H9 (cell line): ENCODE measurements at regions not wholly inside any gene's neighbourhood (a gene's known extent, or its start where the extent isn't known, plus 50 kb on each side); places are given as distances from the start of the nearest gene placed in this dataset.

Experiments used
- DNase-seq: peaks from one replicate; pipeline ENCODE4 v3.0.0-alpha.2; 2017
- H2AFZ ChIP-seq: one replicate; pipeline ENCODE4 v1.6.1; 2013; ENCODE audit warnings: mild to moderate bottlenecking, low read length, control low read depth, moderate library complexity
- H2AK5ac ChIP-seq: 2 replicates; pipeline ENCODE4 v1.6.1; 2013; ENCODE audit warnings: low read length, control low read depth, mixed read lengths; ENCODE audit not compliant: insufficient read length
- H2BK120ac ChIP-seq: one replicate; pipeline ENCODE4 v1.6.1; 2013; ENCODE audit warnings: low read depth, mild to moderate bottlenecking, low read length, control low read depth, inconsistent platforms; ENCODE audit not compliant: poor library complexity, severe bottlenecking
- H2BK12ac ChIP-seq: 2 replicates; pipeline ENCODE4 v1.6.1; 2013; ENCODE audit warnings: low read length, control low read depth, mixed read lengths, low read depth; ENCODE audit not compliant: insufficient read length
- H2BK15ac ChIP-seq: 2 replicates; pipeline ENCODE4 v1.6.1; 2013; ENCODE audit warnings: low read depth, low read length, control low read depth
- H2BK20ac ChIP-seq: one replicate; pipeline ENCODE4 v1.6.1; 2013; ENCODE audit warnings: low read depth, mild to moderate bottlenecking, low read length, control low read depth, inconsistent platforms; ENCODE audit not compliant: poor library complexity, severe bottlenecking
- H2BK5ac ChIP-seq: 2 replicates; pipeline ENCODE4 v1.6.1; 2013; ENCODE audit warnings: low read length, control low read depth, mixed read lengths; ENCODE audit not compliant: insufficient read length
- H3K14ac ChIP-seq: 2 replicates; pipeline ENCODE4 v1.6.1; 2013; ENCODE audit warnings: low read length, control low read depth; ENCODE audit not compliant: insufficient read depth
- H3K18ac ChIP-seq: 2 replicates; pipeline ENCODE4 v1.6.1; 2013; ENCODE audit warnings: low read depth, mild to moderate bottlenecking, mixed read lengths, low read length, control low read depth; ENCODE audit not compliant: insufficient read length
- H3K23ac ChIP-seq: 2 replicates; pipeline ENCODE4 v1.6.1; 2013; ENCODE audit warnings: low read length, control low read depth, mixed read lengths, low read depth; ENCODE audit not compliant: insufficient read length
- H3K23me2 ChIP-seq: 2 replicates; pipeline ENCODE4 v1.6.1; 2013; ENCODE audit warnings: low read depth, mild to moderate bottlenecking, mixed read lengths, low read length, control low read depth; ENCODE audit not compliant: insufficient read length, poor library complexity, severe bottlenecking
- H3K27ac ChIP-seq: 2 replicates; pipeline ENCODE4 v1.5.1; 2013; ENCODE audit warnings: low read length, control low read depth, mixed read lengths, low read depth; ENCODE audit not compliant: insufficient read length
- H3K27me3 ChIP-seq: 2 replicates; pipeline ENCODE4 v1.6.1; 2013; ENCODE audit warnings: low read length, control low read depth, inconsistent platforms; ENCODE audit not compliant: insufficient read depth
- H3K4ac ChIP-seq: 2 replicates; pipeline ENCODE4 v1.6.1; 2013; ENCODE audit warnings: low read depth, mild to moderate bottlenecking, control low read depth, inconsistent platforms, low read length, moderate library complexity
- H3K4me1 ChIP-seq: 2 replicates; pipeline ENCODE4 v1.6.1; 2013; ENCODE audit warnings: low read length, control low read depth, inconsistent platforms; ENCODE audit not compliant: insufficient read depth
- H3K4me2 ChIP-seq: 2 replicates; pipeline ENCODE4 v1.6.1; 2013; ENCODE audit warnings: low read length, control low read depth, mixed read lengths; ENCODE audit not compliant: insufficient read length, insufficient read depth
- H3K56ac ChIP-seq: 2 replicates; pipeline ENCODE4 v1.6.1; 2013; ENCODE audit warnings: low read depth, mild to moderate bottlenecking, mixed read lengths, low read length, control low read depth; ENCODE audit not compliant: insufficient read length
- H3K79me1 ChIP-seq: 2 replicates; pipeline ENCODE4 v1.6.1; 2013; ENCODE audit warnings: low read depth, mild to moderate bottlenecking, moderate library complexity, low read length, control low read depth, inconsistent platforms; ENCODE audit not compliant: insufficient read depth, poor library complexity, severe bottlenecking
- H3K79me2 ChIP-seq: 2 replicates; pipeline ENCODE4 v1.6.1; 2013; ENCODE audit warnings: low read length, control low read depth, inconsistent platforms; ENCODE audit not compliant: insufficient read depth
- H3K9ac ChIP-seq: 2 replicates; pipeline ENCODE4 v1.6.1; 2013; ENCODE audit warnings: low read length, control low read depth, mixed read lengths; ENCODE audit not compliant: insufficient read length; ENCODE audit errors: extremely low read depth
- H3K9me3 ChIP-seq: one replicate; pipeline ENCODE4 v1.6.1; 2013; ENCODE audit warnings: low read depth, low read length, inconsistent platforms; ENCODE audit not compliant: control insufficient read depth
- H3T11ph ChIP-seq: one replicate; pipeline ENCODE4 v1.6.1; 2013; ENCODE audit warnings: mild to moderate bottlenecking, low read length, control low read depth, inconsistent platforms
- H4K20me1 ChIP-seq: one replicate; pipeline ENCODE4 v1.6.1; 2013; ENCODE audit not compliant: control insufficient read depth, insufficient read length, insufficient read depth
- H4K5ac ChIP-seq: 2 replicates; pipeline ENCODE4 v1.6.1; 2013; ENCODE audit warnings: low read depth, mild to moderate bottlenecking, mixed read lengths, low read length, control low read depth; ENCODE audit not compliant: insufficient read length
- H4K8ac ChIP-seq: replicated peaks from 2 replicates; pipeline ENCODE4 v1.6.1; 2013; ENCODE audit warnings: low read length, control low read depth, mixed read lengths, low read depth; ENCODE audit not compliant: insufficient read length
- H4K91ac ChIP-seq: 2 replicates; pipeline ENCODE4 v1.6.1; 2013; ENCODE audit warnings: low read depth, mild to moderate bottlenecking, moderate library complexity, mixed read lengths, low read length, control low read depth; ENCODE audit not compliant: insufficient read length
- H3K27ac Mint-ChIP-seq, 3 experiments: 2 replicates in 2 of 3; 3 replicates in 1 of 3; pipeline ENCODE4 v1.8.0; 2020 to 2021; ENCODE audit warnings: mixed read lengths in 3 of 3, mild to moderate bottlenecking in 1 of 3, moderate library complexity in 1 of 3
- H3K27me3 Mint-ChIP-seq: 2 replicates; pipeline ENCODE4 v1.8.0; 2021; ENCODE audit warnings: low read depth, mild to moderate bottlenecking, moderate library complexity, mixed read lengths
- H3K36me3 Mint-ChIP-seq, 3 experiments: 2 replicates in 2 of 3; 3 replicates in 1 of 3; pipeline ENCODE4 v1.8.0; 2020 to 2021; ENCODE audit warnings: low read depth in 3 of 3, mixed read lengths in 3 of 3; ENCODE audit not compliant: insufficient read depth in 1 of 3
- H3K4me1 Mint-ChIP-seq, 2 experiments: 2 replicates each; pipeline ENCODE4 v1.8.0; 2020; ENCODE audit warnings: mixed read lengths in 2 of 2
- H3K4me3 Mint-ChIP-seq, 2 experiments: 2 replicates in 1 of 2; 3 replicates in 1 of 2; pipeline ENCODE4 v1.8.0; 2020 to 2021; ENCODE audit warnings: mild to moderate bottlenecking in 2 of 2, mixed read lengths in 2 of 2, moderate library complexity in 1 of 2
- H3K9me3 Mint-ChIP-seq, 2 experiments: 2 replicates in 1 of 2; 3 replicates in 1 of 2; pipeline ENCODE4 v1.8.0; 2020; ENCODE audit warnings: mild to moderate bottlenecking in 2 of 2, mixed read lengths in 2 of 2, moderate library complexity in 1 of 2
- CTCF ChIP-seq: fragments of 200-600 bp; sonication (generic); conservative IDR thresholded peaks from 3 replicates; pipeline ENCODE4 v1.8.0; 2021; ENCODE audit warnings: antibody characterized with exemption, mild to moderate bottlenecking
- WGBS: extraction: QIAGEN DNeasy Blood & Tissue Kit; methylation state at CpG from one replicate; pipeline ENCODE4 v1.1.7; 2013; ENCODE audit warnings: missing lambda C conversion rate, low lambda C conversion rate, mixed read lengths; ENCODE audit not compliant: insufficient read length; ENCODE audit errors: extremely low coverage; 5-methylcytosine and 5-hydroxymethylcytosine counted together

- Histone ChIP-seq H3K9ac (no peak overlapping the region), H4K20me1 (no peaks in the 10 kb centered on the region), H3K27ac (no peak overlapping the region), H2BK20ac (no peak overlapping the region), H4K91ac (no peak overlapping the region), H2AFZ (no peak overlapping the region), H2BK120ac (no peak overlapping the region), H3K27me3 (no peaks in the 10 kb centered on the region), H4K8ac (no peak overlapping the region), H2BK15ac (no peak overlapping the region), H3K18ac (peak overlapping the region; percentile 42), H2BK12ac (peak overlapping the region; percentile 57), H3K4ac (no peak overlapping the region), H3T11ph (no peak overlapping the region), H3K4me2 (no peak overlapping the region), H2AK5ac (no peak overlapping the region), H4K5ac (no peak overlapping the region), H3K56ac (no peak overlapping the region), H3K14ac (no peak overlapping the region), H3K4me1 (no peaks in the 10 kb centered on the region; the same call in 1 of the 2 replicates), H2BK5ac (no peak overlapping the region), H3K23ac (no peak overlapping the region), H3K79me2 (no peaks in the 10 kb centered on the region), H3K9me3 (no peaks in the 10 kb centered on the region), H3K23me2 (no peaks in the 10 kb centered on the region), H3K79me1 (no peaks in the 10 kb centered on the region)
- H3K4me1 Mint-ChIP-seq, result peaks cover 5 to 15% of the 10 kb centered on the region in 2 experiments; a peak in 3 of 4 replicates
- no peak overlapping the region for H3K4me3 Mint-ChIP-seq
- no peak for TF ChIP-seq CTCF
- H3K36me3 Mint-ChIP-seq, result no peaks in the 10 kb centered on the region
- no peaks in the 10 kb centered on the region; a peak in 2 of 5 replicates for H3K9me3 Mint-ChIP-seq
- H3K27me3 Mint-ChIP-seq, result no peaks in the 10 kb centered on the region
- no peak for DNase-seq
- no CpG with 5 or more reads among the region's 2 CpGs for WGBS
- no peak overlapping the region; a peak in 1 of 7 replicates for H3K27ac Mint-ChIP-seq
These were observed 238.4 kb upstream of the PEX5L start for GRCh38 chr3:180275176-180275575.
